T follicular helper cell (primary cell): ENCODE measurements at regions not wholly inside any gene's neighbourhood (a gene's known extent, or its start where the extent isn't known, plus 50 kb on each side); places are given as distances from the start of the nearest gene placed in this dataset.
"Not testable (repeated sequence)": the region's sequence is repeated elsewhere in the genome, so short reads cannot be mapped to it uniquely, and the experiment has no call there.

Experiments
- DNase-seq: peaks from one replicate; pipeline ENCODE4 v3.0.0-alpha.2; 2020; ENCODE audit warnings: low read depth

- no peak for DNase-seq
Observed at GRCh38 chr16:65272699-65273414, 151.0 kb upstream of the CDH11 start.

DNA sequence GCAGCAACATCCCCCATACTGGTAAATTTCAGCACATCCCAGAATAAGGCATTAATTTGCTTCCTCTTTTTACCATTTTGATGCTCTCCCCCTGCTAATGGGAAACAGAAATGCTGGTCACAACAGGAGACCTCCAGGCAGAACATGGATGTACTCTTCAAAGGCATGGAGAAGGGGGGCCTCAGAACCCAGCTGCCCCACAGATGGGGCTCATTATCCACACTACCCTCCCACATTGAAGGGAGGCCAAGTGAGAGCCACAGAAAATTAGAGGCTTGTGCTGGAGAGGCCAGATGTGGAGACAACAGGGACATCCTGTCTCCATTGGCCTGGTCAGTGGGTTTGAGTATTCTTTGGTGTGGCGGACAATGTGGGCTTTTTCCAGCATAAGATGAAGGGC is 150.1 kb upstream of the CDH11 start:
- DNase-seq: no peak

DNA sequence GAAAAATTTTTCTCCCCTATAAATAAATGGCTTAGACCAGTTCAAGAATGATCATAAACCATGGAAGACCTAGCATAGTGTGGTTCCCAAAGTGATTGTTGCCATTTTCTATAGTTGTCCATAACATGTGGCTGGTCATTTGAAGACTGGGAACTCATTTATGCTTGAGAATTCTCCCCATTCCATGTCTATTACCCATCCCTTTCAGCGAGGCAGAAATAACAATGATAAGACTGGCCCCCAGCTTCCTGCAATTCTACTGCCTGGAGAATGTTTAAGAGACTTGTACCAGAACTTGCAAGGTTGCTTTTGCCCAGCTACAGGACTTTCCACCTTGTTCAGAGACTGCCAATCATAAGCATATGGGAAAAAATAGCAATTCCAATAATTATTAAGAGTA is 146.5 kb upstream of the CDH11 start:
- DNase-seq: no peak

DNA sequence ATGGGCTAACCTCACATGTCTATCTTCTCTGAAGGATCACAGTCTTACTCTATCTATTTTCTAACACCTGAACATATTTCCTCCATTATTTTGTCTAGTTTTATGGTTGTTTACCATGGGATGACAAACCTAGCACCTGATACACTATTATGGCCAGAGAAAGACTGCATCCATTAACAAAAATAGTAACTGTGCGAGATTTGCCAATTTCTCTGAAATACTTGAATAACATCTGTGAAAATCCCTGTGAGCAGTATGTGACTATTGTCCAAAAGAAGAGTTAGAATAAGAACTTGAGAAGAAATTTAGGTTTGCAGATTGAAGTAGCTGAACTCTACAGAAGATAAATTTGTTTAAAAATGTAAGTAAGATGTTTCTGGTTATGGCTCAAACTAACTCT is 142.0 kb upstream of the CDH11 start:
- no peak for DNase-seq

GRCh38 chr16:65260746-65261145 is 138.9 kb upstream of the CDH11 start:
- no peak for DNase-seq

- no peak for DNase-seq
Observed at GRCh38 chr16:65254144-65254543, 132.3 kb upstream of the CDH11 start.

DNA sequence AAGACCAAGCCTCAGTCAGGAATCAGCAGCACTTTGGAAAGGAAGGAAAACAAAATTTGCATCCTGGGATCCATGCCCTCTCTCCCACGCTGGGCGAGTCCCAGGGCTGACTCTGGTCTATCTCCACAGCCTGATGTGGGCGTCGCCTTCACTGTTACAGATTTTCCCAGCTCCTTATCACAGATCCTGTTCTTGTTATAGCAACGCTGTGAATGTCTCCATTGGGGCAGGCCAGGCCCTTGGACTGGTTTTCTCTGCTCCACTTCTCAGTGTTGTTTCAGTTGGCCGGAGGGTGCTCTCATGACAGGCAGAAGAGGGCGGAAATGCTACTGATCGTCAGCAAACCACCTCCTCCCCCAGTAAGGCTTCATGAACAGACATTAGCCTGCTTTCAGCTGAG is 127.9 kb upstream of the CDH11 start:
- no peak for DNase-seq

DNA sequence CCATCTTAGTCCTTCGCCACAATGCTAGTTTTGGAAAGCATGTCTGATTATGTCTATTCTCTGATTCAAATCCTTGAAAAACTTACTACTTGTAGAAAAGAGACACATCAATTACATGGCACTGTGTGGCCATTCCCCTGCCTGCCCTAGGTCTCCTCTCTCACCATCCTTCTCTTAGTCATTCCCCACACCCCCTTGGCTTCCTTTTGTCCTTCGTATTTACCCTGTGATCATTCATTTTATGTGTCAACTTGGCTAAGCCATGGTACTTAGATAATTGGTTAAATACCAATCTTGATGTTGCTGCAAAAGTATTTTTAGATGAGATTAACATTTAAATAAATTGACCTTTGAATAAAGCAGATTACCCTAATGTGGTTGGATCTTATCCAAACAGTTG is 122.9 kb upstream of the CDH11 start:
- DNase-seq: no peak

DNA sequence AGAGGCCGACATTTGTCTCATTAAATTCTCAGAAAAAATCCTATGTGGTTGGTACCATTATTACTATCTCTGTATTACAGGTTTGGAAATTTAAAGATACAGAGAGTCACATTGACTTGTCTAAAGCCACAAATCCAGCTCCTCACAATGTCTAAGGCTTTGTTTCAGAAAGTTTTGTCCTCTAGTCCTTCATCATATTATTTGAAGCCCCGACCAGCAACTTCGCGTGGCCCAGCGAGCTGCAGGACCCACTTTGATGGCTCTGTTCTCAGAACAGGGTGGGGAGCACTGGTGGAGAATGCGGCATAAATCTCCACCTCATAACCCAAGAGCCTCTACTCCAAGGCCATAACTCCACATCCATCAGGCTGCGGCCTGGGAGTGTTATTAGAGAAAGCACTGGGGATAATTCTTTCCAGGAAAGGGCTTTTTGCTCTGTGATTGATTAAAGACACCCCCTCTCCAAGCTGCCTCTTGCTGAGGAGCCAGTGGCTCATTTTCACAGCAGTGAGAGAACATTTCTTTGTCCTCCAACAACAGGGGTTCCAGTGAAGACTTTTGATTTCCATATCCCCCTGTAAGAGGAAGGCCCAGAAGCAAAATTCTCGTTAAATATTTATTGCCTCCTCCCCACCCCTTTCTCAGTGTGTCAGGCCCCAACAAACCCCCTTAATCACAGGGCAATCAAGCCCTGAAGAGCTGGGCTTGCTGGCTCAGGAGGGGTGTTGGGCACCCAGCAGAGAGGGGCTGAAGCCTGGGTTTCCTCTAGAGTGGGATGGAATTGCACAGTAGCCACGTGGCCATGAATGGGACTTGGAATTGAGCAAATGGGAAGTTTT is 113.7 kb upstream of the CDH11 start:
- no peak for DNase-seq

DNA sequence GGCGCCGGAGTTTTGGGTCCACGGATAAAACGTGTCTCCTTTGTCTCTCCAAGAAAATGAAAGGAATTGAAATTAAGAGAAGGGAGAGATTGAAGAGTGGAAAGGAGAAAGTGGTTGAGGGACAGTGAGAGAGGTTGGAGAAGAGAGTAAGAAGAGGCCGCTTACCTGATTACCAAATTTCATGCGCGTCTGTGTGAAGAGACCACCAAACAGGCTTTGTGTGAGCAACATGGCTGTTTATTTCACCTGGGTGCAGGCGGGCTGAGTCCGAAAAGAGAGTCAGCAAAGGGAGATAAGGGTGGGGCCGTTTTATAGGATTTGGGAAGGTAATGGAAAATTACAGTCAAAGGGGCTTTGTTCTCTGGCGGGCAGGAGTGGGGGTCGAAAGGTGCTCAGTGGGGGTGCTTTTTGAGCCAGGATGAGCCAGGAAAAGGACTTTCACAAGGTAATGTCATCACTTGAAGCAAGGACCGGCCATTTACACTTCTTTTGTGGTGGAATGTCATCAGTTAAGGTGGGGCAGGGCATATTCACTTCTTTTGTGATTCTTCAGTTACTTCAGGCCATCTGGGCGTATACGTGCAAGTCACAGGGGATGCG is 113.0 kb upstream of the CDH11 start:
- not testable (repeated sequence) for DNase-seq

DNA sequence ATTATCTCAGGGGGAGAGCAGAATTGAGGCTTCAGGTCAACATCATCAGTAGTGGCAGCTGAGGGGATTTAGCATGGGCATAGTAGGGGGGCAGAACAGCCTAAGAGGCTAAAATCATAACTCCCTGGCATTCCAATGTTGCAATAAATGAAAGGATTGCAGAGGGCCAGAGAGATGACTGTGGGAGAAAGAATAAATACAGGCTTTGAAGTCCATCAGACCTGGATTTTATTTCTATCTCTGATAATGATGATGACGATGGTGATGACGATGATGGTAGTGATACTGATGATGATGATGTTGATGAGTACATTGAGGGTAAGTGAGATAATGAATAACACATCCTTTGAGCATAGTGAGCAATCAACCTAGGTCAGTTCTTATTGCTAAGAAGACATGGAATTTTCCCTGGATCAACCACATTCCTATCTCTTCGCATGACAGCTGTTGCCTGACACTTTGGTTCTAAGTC is 107.4 kb upstream of the CDH11 start:
- DNase-seq: no peak

DNA sequence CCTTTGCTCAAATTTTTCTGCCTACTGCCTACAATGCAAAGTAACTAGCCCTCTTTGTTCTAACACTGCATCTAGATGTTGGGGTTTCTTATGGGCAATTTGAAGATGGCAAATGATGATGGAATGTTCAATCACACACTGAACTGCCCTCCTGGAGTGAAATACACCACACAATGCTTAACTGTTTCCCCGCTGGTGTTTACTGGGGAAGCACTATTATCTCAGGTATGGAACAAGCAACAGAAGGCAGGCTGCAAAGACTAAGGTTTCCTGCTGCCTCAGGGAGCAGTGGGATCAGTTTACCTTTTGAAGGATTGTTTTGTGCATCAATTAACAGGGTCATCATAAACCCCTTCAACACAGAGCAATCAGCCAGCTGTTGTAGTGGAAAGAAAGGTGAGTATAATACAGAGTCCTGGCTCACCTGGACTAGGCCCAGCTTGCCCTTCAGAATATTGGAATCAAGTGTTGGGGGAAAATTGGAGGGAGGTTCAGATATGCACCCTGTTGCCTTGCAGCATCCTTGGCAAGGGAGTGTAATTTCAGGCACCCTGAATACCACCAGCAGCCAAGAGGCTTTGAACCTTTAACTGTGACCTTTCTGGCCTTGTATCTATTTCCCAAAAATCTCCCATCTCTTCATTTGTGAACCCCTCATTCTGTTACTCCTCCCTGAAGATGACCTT is 105.4 kb upstream of the CDH11 start:
- no peak for DNase-seq

GRCh38 chr16:65226077-65226476 is 104.2 kb upstream of the CDH11 start:
- DNase-seq: no peak

- DNase-seq: no peak
Observed at GRCh38 chr16:65225488-65225887, 103.6 kb upstream of the CDH11 start.

DNA sequence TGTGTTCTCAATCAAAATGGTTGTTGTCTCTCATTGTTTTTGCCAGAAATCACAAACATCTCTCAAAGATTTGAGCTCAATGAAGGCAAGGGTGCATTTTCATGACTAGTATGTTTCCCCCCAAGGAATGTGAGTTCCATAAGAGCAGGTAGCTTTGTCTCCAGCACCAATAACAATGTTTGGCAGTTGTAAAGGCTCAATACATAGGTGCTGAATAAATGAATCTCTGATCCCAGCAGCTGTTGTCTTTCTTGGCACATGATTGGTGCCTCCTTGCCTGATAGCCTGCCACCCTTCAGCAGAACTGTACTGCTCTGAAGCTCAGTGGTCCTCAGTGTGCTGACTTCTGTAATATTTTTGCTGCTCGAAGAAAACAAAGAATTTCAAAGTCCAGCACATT is 103.1 kb upstream of the CDH11 start:
- DNase-seq: no peak

- no peak for DNase-seq
Observed at GRCh38 chr16:65224471-65224870, 102.6 kb upstream of the CDH11 start.

- DNase-seq: no peak
Observed at GRCh38 chr16:65223335-65223734, 101.5 kb upstream of the CDH11 start.

DNA sequence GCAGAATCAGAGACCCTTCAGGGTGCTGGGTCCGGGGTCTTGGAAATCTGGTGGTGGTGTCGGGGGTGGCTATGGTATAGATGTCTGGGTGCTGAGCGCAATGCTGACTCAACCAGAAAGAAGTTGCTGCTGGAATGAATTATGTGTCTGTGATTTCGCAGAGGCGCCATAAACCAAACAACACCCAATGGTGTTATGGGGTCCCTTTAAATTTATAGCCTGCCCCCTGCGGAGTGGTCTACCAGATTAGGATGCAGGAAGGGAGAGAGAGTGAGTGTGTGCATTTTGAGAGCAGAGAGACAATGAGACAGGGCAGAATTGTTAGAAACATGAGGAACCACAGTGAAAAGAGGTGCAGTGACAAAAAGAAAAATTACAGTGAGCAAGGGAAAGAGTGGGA is 100.7 kb upstream of the CDH11 start:
- no peak for DNase-seq

DNA sequence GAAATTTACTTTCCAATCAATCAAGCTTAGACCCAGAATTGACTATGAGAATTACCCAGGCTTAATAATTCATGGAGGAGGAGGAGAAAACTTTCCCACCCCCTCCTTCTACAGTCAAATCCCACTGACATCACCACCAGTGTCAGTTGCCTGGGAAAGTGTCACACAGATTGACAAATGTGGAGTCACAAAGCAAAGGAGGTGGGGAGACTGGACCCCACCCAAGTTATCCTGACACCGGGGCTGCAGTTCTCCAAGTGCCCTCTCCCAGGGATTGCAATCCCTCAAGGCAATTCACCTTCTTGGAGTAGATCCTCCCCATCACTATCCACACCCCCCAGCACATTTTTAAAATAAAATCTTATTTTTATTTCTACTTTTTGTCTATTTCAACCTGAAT is 100.2 kb upstream of the CDH11 start:
- no peak for DNase-seq

DNA sequence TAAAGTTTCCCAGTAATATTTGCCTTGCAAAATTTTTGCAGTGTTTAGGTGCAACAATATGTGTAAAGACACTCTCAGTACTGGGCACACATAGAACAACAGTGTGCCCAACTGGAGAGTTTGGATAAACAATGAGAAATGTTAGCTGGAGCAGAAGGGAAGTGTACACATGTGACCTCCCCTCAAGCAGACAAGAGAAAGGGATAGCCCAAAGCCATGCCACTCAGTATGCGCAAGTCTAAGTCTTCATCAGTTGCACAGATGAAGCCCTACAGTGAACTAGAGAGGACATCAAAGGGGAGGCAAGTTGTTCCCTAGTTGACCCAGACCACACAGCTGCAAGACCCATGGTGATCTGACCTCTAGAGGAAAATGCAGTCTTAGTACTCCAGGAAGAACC is 97.9 kb upstream of the CDH11 start:
- no peak for DNase-seq

- no peak for DNase-seq
Observed at GRCh38 chr16:65218348-65218747, 96.5 kb upstream of the CDH11 start.

GRCh38 chr16:65213866-65214595 is 92.2 kb upstream of the CDH11 start:
- no peak for DNase-seq
